NOMO-1 treated with DMSO at 0.1 percent for 48 hours (cell line): ENCODE measurements at regions not wholly inside any gene's neighbourhood (a gene's known extent, or its start where the extent isn't known, plus 50 kb on each side); places are given as distances from the start of the nearest gene placed in this dataset.
"Not testable (repeated sequence)": the region's sequence is repeated elsewhere in the genome, so short reads cannot be mapped to it uniquely, and the experiment has no call there.

Source experiments
- DNase-seq: peaks from one replicate; lab custom pipeline; 2025; ENCODE audit not compliant: unreplicated experiment; lab: John Stamatoyannopoulos, UW

DNA sequence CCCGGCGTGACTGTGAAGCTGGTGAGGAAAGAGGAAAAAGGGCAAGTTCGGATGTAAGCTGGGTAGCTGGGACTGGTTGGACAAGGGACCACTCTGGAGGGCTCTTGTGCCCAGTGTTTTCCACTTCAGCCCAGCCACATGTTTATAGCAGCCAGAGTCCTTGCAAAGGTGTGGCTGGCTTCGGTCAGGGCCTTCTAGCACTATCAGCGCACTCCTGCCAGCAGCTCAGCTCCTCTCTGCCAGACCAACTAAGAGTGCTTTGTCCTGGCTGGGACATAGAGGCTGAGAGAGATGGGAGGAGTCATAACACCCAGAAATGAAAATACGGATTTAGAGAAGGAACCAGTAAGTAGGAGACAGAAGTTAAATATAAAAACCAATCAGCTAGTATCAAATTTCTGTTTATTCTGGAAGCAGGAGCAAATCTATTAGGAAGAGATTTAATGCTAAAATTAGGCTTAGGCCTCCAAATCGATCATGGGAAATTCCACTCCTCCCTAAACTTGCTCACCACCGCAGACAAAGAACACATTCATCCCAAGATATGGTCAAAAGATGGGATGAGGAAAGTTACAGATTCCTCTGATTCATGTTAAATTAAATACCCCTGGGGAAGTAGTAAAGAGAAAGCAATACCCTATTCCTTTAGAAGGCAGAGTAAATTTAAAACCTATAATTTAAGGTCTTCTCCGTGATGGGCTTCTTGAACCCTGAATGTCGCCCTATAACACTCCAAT is 135.0 kb downstream of the RALA start:
- DNase-seq = no peak

DNA sequence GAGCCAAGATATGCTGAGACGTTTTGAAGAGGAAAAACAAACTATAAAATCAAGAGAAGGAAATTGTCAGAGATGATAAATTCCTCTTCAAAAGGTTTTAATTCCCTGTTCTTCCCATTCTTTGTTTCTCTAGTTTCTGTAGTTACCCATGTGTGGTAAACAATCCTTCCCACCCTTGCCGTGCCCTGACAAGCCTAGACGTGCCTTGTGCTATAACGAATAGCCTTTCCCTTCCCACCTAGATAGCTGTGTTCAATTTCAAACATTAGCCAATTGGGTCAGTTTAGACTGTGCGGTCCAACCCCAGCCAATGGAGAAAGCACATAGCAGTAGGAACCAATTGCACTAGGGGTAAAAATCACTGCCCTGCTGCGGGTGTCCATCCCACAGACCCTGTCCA is 138.1 kb downstream of the RALA start:
- DNase-seq = no peak

DNA sequence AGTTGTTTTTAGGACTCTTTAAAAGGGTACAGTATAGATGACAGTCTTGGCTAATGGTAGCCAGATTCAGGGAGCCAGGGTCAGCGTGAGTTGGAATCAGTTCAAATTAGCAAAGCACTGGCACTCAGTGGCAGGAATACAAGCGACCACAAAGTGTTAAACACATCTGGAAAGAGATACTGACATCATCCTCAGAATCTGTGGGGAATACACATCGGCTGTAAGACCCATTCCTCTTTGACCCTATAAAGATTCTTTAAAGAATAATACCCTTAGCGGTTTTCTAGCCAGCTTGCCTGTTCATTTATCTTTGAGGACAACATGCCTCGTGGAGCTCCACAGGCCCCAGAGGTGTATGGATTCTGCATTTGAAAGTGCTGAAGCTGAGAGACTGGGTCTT is 139.1 kb downstream of the RALA start:
- not testable (repeated sequence) for DNase-seq

DNA sequence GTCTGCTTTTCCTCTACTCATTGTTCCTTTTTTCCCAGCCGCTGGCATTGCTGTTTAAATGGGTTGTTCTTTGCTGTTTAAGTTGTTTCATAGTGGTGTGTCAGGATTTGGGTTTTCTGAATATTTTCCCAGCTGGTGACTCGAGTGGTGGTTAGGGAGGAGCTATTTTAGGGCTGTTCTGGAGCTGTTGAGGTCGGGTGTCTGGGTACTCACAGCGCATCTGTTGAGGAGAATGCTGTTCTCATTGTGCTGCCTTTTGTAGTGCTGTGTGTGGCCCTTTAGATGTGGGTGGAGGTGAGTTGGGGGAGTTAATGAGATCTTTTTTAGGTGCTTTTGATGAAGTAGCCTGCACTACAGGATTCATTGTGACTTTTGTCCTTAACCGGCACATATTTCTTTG is 139.5 kb downstream of the RALA start:
- DNase-seq = not testable (repeated sequence)

DNA sequence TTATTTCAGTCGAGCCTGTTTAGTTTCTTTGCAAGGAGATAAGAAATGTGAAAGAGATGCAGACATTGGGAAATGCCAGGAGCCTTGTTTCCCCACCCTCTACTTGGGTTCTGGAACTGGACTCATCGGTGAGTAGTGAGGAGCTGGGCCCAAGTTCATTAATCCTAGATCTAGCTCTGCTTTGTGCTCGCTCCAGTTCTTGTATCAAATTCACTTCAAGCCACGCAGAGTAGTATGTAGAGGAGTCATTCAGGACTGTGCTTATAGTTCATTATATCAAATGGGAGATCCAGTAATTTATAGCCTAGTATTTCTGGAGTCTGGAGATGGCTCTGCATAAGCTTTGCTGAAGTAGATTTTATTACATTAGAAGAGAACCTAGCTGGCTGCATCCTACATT is 142.5 kb downstream of the RALA start:
- not testable (repeated sequence) for DNase-seq

DNA sequence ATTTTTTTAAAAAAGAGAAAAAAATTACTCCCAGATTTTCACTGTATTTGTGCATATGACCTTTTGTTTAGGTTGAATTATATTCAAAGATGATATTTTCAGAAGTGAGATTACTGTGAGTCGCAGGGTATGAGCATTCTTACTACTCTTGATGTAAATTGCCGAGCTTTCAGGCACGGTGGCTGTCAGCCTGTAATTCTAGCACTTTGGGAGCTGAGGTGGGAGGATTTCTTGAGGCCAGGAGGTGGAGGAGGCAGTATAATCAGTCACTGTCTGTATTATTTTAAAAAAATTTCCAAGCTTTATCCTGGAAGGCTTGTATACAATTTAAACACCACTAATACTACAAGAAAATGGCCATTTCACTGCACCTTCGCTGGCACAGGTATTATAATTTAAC is 145.1 kb downstream of the RALA start:
- DNase-seq = not testable (repeated sequence)

DNA sequence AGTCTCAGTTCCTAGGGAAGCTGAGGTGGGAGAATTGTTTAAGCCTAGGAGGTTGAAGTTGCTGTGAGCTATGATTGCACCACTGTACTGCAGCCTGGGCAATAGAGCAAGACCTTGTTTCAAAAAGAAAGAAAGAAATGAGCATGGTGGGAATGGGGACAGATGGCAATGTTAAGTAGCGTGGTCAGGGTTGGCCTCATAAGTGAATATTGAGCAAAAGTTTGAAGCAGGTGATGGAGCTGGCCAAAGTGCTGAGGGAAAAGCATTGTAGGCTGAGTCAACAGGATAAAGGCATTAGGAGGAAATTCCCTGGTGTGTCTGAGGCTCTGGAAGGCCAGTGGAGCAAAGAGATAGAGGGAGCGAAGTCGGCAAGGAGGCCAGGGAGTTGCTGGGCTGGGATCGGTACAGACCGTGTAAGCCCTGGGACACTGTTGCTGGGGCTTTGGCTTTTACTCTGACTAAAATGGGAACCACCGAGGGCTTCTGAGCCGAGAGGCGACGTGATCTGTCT is 151.0 kb downstream of the RALA start:
- not testable (repeated sequence) for DNase-seq

DNA sequence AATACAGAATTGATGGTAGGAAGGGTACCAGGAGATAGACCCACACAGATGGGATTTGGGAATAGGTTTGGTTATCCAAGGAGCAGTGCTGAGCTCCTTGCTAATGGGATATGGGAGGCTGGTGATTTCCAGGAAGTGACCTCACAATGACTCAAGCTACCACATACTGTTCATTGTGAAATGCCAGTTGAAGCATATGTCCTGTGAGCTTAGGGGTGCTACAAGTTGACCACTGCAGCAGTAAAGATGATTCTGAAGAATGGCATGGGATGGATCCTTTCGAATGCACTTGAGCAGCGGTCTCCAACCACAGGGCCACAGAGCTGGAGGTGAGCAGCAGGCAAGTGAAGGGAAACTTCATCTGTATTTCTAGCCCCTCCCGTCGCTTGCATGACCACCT is 158.2 kb downstream of the RALA start:
- not testable (repeated sequence) for DNase-seq

DNA sequence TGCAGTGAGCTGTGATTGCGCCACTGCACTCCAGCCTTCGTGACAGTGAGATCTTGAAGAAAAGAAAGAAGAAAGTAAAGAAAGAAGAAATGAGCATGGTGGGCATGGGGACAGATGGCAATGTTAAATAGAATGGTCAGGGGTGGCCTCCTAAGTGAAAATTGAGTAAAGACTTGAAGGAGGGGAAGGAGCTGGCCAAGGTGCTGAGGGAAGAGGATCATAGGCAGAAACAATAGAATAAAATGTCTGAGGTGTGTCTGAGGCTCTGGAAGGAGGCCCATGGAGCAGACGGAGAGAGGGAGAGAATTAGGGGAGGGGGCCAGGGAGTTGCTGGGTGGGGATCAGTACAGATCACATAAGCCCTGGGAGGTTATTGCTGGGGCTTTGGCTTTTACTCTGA is 163.1 kb downstream of the RALA start:
- not testable (repeated sequence) for DNase-seq

DNA sequence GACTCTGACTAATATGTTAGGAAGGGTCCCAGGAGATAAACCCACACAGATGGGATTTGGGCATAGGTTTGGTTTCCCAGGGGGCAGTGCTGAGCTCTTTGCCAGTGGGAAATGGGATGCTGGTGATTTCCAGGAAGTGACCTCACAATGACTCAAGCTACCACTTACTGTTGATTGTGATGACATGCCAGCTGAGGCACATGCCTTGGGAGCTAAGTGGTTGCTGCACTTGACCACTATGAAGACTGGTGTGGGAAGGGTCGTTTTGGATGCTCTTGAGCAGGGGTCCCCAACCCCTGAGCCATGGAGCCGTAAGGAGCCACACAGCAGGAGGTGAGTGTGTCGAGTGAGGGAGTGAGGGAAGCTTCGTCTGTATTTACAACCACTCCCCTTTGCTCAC is 159.0 kb upstream of the CDK13 start:
- DNase-seq = not testable (repeated sequence)

DNA sequence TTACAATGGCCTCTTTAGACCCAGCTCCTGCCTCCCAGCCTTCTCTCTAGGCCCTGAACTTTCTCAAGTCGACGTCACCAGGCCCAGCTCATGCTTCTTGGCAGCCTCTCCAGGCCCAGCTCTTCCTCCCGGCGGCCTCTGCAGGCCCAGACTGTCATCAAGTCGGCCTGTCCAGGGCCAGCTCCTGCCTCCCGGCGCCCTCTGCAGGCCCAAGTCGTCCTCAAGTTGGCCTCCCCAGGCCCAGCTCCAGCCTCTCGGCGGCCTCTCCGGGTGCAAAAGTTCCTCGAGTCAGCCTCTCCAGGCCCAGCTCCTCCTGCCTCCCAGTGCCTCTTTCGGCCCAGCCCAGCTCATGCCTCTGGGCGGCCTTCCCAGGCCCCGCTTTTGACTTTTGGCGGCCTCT is 158.1 kb upstream of the CDK13 start:
- not testable (repeated sequence) for DNase-seq

DNA sequence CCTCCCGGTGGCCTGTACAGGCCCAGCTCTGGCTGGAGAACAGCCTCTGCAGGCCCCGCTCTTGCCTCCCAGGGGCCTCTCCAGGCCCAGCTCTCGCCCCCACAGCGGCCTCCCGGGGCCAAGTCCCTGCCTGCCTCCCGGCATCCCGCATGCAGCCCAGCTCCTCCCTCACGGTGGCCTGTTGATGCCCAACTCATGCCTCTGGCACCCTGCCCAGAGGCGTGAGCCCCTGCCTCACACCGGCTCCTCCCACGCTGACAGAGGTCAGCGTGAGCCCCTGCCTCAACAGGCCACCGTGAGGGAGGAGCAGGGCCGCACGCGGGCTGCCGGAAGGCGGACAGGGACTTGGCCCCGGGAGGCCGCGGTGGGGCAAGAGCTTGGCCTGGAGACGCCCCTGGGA is 157.0 kb upstream of the CDK13 start:
- DNase-seq = not testable (repeated sequence)

DNA sequence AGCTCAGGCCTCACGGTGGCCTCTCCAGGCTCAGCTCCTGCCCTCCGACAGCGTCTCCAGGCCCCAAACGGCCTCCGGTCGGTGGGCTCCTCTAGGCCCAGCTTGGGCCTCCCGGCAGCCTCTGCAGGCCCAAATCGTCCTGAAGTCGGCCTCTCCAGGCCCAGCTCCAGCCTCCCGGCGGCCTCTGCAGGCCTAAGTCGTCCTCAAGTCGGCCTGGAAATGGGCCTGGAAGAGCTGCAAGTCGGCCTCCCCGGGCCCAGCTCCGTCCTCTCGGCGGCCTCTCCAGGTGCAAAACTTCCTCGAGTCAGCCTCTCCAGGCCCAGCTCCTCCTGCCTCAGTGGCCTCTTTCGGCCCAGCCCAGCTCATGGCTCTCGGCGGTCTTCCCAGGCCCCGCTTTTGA is 156.2 kb upstream of the CDK13 start:
- DNase-seq = not testable (repeated sequence)

DNA sequence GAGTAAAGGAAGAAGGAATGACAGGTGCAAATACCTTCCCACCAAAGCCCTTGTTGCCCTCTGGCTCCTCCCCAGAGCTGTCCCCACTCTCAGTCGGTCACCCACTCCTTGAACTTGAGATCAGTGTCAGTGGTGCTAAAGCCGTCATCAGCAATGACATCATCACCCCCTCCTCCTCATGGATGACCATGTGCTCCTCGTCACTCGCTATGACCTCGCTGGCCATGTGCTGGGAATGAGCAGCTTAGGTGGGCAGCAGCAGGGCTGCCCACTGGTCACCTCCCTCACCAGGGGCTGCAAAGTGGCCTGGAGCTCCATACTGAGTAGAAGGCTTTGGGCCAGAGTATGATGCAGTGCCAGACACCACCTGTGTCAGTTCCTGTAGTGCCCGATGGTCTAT is 153.1 kb upstream of the CDK13 start:
- DNase-seq = not testable (repeated sequence)

DNA sequence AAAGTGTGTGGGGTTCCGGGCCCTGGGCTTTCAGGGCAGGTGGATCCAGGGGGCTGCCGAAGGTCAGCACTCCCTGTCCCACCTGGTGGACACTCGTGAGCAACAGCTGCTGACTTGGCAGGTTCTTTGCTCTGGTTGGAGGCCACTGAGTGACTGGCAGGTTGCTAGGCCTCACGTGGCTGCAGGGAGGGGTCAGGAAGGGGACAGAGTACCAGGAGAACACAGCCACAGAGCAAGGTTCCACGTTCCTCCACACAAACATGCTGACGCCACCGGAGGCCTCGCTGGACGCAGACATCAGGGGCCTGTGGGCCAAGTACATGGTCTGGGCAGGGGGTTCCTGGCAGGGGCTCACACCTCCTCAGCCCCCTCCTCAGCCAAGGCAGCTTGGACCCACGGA is 152.0 kb upstream of the CDK13 start:
- DNase-seq = not testable (repeated sequence)

DNA sequence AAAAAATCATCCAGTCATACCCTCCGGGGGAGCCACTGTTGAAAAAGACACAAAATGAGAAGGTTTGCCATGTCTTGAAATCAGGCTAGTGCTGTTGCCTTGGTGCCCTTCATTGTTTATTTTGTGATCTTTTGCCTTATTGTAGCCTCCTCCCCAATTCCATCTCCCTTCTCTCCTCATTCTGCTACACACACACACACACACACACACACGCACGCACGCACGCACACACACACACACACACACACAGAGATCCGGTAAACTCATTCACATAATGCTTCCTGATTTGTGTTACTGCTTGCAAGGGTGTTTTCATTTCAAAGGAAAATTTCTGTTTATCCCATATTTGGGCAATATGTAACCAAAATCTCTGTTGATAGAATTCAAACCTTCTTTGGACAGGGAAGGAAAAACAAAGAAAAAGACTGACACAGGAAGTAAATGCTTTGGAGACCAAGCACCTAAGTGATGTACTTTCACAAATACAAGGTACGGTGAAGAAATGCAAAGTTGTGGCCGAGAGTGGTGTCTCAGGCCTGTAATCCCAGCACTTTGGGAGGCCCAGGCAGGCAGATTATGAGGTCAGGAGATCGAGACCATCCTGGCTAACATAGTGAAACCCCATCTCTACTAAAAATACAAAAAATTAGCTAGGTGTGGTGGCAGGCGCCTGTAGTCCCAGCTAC is 141.1 kb upstream of the CDK13 start:
- no peak for DNase-seq

DNA sequence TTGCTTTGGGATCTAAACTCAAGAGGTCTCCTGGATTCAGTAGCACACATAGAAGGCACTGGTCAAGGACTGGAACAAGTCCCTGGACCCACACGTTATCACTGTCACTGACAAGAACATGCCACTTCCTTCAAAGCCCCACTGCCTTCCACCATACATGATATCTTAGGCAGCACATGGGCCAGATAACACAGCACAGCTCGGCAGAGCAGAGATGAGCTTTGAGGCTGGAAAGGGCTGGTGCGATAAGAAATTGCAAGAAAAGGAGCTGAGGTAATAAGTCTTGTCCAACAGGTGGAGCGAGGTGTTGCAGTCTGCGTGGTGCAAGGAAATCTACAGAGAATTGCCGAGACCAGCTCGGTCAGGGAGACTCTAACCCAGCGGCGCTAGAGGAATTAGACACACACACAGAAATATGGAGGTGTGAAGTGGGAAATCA is 139.8 kb upstream of the CDK13 start:
- DNase-seq = no peak

DNA sequence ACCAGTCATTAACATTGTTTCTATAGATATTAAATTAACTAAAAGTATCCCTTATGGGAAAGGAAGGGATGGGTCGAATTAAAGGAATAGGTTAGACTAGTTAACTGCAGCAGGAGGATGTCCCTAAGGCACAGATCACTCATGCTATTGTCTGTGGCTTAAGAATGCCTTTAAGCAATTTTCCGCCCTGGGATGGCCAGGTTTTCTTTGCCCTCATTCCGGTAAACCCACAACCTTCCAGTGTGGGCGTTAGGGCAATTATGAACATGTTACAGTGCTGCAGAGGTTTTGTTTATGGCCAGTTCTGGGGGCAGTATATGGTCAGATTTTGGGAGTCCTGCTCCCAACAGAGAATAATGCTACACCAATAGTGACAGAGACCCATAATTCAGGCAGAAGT is 139.3 kb upstream of the CDK13 start:
- no peak for DNase-seq

DNA sequence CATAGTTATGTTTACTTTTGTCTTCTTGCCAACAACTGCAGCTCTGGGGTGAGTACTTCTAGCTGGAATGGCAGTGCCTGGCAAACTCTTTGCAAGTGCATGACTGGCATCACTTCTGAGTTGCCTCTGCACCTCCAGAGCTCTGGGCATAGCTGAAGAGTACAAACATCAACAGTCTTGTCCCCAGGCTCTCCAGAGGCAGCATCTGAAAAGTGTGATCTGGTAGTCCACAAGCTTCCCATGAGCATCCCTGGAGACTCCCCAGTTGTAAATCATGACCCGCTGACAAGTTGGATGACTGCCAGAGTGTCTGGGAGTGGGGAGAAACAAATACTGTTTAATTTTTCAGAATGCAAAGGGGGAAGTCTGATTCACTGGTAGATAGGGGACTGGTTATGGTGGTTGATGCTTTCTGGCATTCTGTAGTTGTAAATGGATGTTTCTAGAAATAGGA is 138.9 kb upstream of the CDK13 start:
- DNase-seq = no peak

DNA sequence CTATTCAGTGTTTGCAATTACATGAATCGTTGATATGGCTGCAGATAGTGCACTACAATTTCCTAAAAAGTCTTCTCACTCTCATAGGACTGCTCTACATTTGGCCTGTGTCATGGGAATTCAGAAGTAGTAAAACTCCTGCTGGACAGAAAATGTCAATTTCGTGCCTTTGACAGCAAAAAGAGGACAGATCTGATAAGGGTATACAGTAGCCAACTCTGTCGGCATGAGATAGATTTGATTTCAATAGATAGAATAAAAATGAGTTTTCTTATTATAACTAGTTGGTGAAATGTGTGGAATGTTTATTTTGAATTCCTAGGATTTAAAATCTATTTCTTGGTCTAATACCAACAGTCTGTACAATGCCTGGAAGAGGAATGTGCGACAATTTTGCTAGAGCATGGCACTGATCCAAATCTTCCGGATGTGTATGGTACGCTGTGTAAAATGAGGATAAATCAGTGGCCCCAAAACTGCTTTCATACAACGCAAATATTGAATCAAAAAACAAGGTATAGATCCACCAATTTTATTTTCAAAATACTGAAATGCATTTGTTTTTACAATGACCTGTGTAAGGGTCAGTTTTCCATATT is 133.5 kb upstream of the CDK13 start:
- no peak for DNase-seq

DNA sequence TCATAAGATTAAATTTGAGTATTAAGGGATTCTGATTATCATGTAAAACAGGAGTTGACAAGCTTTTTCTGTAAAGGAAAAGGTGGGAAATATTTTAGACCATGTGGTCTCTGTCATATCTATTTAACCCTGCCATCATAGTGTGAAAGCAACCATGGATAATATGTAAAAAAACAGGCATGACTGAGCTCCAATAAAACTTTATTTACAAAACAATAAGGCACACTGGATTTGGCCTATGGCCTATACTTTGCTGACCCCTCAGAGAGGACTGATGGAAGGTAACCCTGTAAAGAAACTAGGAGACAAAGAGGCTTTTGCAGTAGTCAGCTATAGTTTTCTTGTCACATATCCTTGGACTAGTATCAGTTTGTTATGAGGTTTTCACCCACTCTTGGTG is 130.5 kb upstream of the CDK13 start:
- DNase-seq = no peak
